Transverse colon (tissue), 4 donors: ENCODE measurements at regions not wholly inside any gene's neighbourhood (a gene's known extent, or its start where the extent isn't known, plus 50 kb on each side); places are given as distances from the start of the nearest gene placed in this dataset.

Experiments used
- DNase-seq: peaks from one replicate; pipeline ENCODE4 v3.0.0-alpha.2; 2019
- H3K27ac ChIP-seq, 4 donors: fragments of 200-600 bp; sonication (generic); 2 replicates each; pipeline ENCODE4 v1.5.1; 2016 to 2018; ENCODE audit warnings: inconsistent platforms in 4 of 4
- H3K27me3 ChIP-seq: fragments of 200-600 bp; sonication (generic); 2 replicates; pipeline ENCODE4 v1.5.1; 2017; ENCODE audit warnings: inconsistent platforms
- H3K36me3 ChIP-seq, 4 donors: fragments of 200-600 bp; sonication (generic); 2 replicates each; pipeline ENCODE4 v1.5.1; 2017 to 2019; ENCODE audit warnings: inconsistent platforms in 4 of 4
- H3K4me1 ChIP-seq, 4 donors: fragments of 200-600 bp; sonication (generic); 2 replicates each; pipeline ENCODE4 v1.5.1; 2017 to 2020; ENCODE audit warnings: inconsistent platforms in 4 of 4
- H3K4me3 ChIP-seq, 4 donors: fragments of 200-600 bp; sonication (generic); 1 replicate in 1 of 4; 2 replicates in 3 of 4; pipeline versions ENCODE4 v1.5.1 to v1.6.1; 2017 to 2019; ENCODE audit warnings: inconsistent platforms in 4 of 4
- H3K9me3 ChIP-seq, 2 donors: fragments of 200-600 bp; sonication (generic); 2 replicates each; pipeline ENCODE4 v1.5.1; 2017 to 2019; ENCODE audit warnings: inconsistent platforms in 2 of 2
- CTCF ChIP-seq, 5 experiments: fragments of 200-600 bp in 3 of 5; fragments of 450-650 bp in 2 of 5; sonication (generic) in 3 of 5; IDR thresholded peaks; 1 replicate in 2 of 5; 2 replicates in 3 of 5; pipeline ENCODE4 v1.5.1; 2016 to 2017; ENCODE audit warnings: antibody characterized with exemption in 5 of 5, inconsistent platforms in 3 of 5, mild to moderate bottlenecking in 2 of 5, moderate library complexity in 1 of 5
- EP300 ChIP-seq: sonication (generic); formaldehyde crosslinking; IDR thresholded peaks from one replicate; pipeline ENCODE4 v1.6.1; 2017; ENCODE audit warnings: antibody characterized with exemption, low read depth
- POLR2A ChIP-seq: fragments of 450-650 bp; IDR thresholded peaks from one replicate; pipeline ENCODE4 v1.6.1; 2016; ENCODE audit warnings: antibody characterized with exemption, mild to moderate bottlenecking, moderate library complexity
- POLR2AphosphoS5 ChIP-seq, 3 donors: sonication (generic); formaldehyde crosslinking; IDR thresholded peaks; one replicate each; pipeline ENCODE4 v1.6.1; 2016; ENCODE audit warnings: antibody characterized with exemption in 3 of 3
- WGBS, 2 donors: methylation state at CpG; one replicate each; pipeline ENCODE4 v1.1.5; 2018; ENCODE audit warnings: low coverage in 1 of 2; 5-methylcytosine and 5-hydroxymethylcytosine counted together
- in situ Hi-C, 4 donors: fragments of 200-750 bp; cut with MboI; loops; one replicate each; pipeline versions ENCODE4 v1.15.0 to v1.15.1; 2017; ENCODE audit warnings: low sequenced_read_pairs in 3 of 4, low pct_ligation_motif_present in 1 of 4, low pct_unique_long_range_greater_than_20kb in 1 of 4
- intact Hi-C: fragments of 100-400 bp; cut with DNase I; formaldehyde crosslinking; loops from one replicate; pipeline ENCODE4 v1.15.1; 2023; ENCODE audit warnings: low total_unique reads

GRCh38 chr3:56887402-56888025 lies 85.8 kb upstream of the ARHGEF3 start:
- in situ Hi-C loops = no loop called here
- TF ChIP-seq EP300 (no peak), POLR2AphosphoS5 (IDR thresholded peaks at IDR 0.05) (no peak), POLR2A (no peak), CTCF (IDR thresholded peaks at IDR 0.05) (no peak)
- no peaks in the 10 kb centered on the region for H3K36me3 ChIP-seq
- H3K9me3 ChIP-seq = no peaks in the 10 kb centered on the region
- DNase-seq = no peak
- 40% methylated on average over 2 of the region's 2 CpGs; no CpG with 5 or more reads in 1 of the 2 donors for WGBS, 2 donors
- no peak overlapping the region for H3K4me3 ChIP-seq
- H3K4me1 ChIP-seq = peaks cover 0 to 8% (median 3%) of the 10 kb centered on the region in 4 donors
- H3K27ac ChIP-seq = no peak overlapping the region
- intact Hi-C loops = no loop called here
- no peaks in the 10 kb centered on the region for H3K27me3 ChIP-seq

GRCh38 chr3:56886314-56886713 lies 84.6 kb upstream of the ARHGEF3 start:
- no peaks in the 10 kb centered on the region for H3K9me3 ChIP-seq
- 59 to 73% methylated on average over 5 to 6 of the region's 6 CpGs for WGBS, 2 donors
- H3K36me3 ChIP-seq = no peaks in the 10 kb centered on the region
- no peaks in the 10 kb centered on the region for H3K27me3 ChIP-seq
- DNase-seq = no peak
- intact Hi-C loops = no loop called here
- no peak overlapping the region for H3K4me3 ChIP-seq
- H3K27ac ChIP-seq = no peak overlapping the region
- in situ Hi-C loops = no loop called here
- peaks cover 0 to 8% (median 3%) of the 10 kb centered on the region in 4 donors for H3K4me1 ChIP-seq
- TF ChIP-seq CTCF (IDR thresholded peaks at IDR 0.05) (no peak), POLR2AphosphoS5 (IDR thresholded peaks at IDR 0.05) (no peak)

- WGBS, 2 donors = 80 to 90% methylated on average over 2 of the region's 2 CpGs
- TF ChIP-seq CTCF (IDR thresholded peaks at IDR 0.05) = no peak
- TF ChIP-seq POLR2A = no peak
- TF ChIP-seq POLR2AphosphoS5 (IDR thresholded peaks at IDR 0.05) = no peak
- TF ChIP-seq EP300 = no peak
- Histone ChIP-seq H3K36me3 (no peaks in the 10 kb centered on the region), H3K4me1 (peaks cover 0 to 8% (median 3%) of the 10 kb centered on the region in 4 donors), H3K9me3 (no peaks in the 10 kb centered on the region), H3K4me3 (no peak overlapping the region), H3K27ac (no peak overlapping the region), H3K27me3 (no peaks in the 10 kb centered on the region)
- no peak for DNase-seq
- in situ Hi-C loops (no loop called here), intact Hi-C loops (no loop called here)
These were observed 84.1 kb upstream of the ARHGEF3 start for GRCh38 chr3:56885879-56886278.

GRCh38 chr3:56885453-56885852 lies 83.7 kb upstream of the ARHGEF3 start:
- intact Hi-C loops (no loop called here), in situ Hi-C loops (no loop called here)
- TF ChIP-seq EP300 (no peak), CTCF (IDR thresholded peaks at IDR 0.05) (no peak), POLR2A (no peak)
- Histone ChIP-seq H3K27me3 (no peaks in the 10 kb centered on the region), H3K9me3 (no peaks in the 10 kb centered on the region), H3K36me3 (no peaks in the 10 kb centered on the region), H3K4me1 (peaks cover 0 to 8% (median 3%) of the 10 kb centered on the region in 4 donors), H3K27ac (no peak overlapping the region), H3K4me3 (no peak overlapping the region)
- no peak for DNase-seq
